GM12891 (cell line): ENCODE measurements at regions not wholly inside any gene's neighbourhood (a gene's known extent, or its start where the extent isn't known, plus 50 kb on each side); places are given as distances from the start of the nearest gene placed in this dataset.

Experiments
- DNase-seq: peaks from one replicate; pipeline ENCODE4 v3.0.0; 2011; ENCODE audit warnings: low spot score; ENCODE audit not compliant: insufficient read length
- FAIRE-seq: peaks from 2 replicates; lab custom pipeline; 2011; peaks lifted over from hg19 to GRCh38; lab: Jason Lieb, UNC
- PAX5 ChIP-seq: IDR thresholded peaks from 2 replicates; pipeline ENCODE4 v1.6.1; 2011; ENCODE audit warnings: low read length, moderate library complexity, mild to moderate bottlenecking; ENCODE audit not compliant: insufficient read depth, severe bottlenecking
- POLR2A ChIP-seq: IDR thresholded peaks from 2 replicates; pipeline ENCODE4 v1.6.1; 2011; ENCODE audit warnings: low read depth, low read length, control low read depth
- POLR2AphosphoS5 ChIP-seq: IDR thresholded peaks from 2 replicates; pipeline ENCODE4 v1.6.1; 2011; ENCODE audit warnings: low read depth, low read length, control low read depth
- POU2F2 ChIP-seq: IDR thresholded peaks from 2 replicates; pipeline ENCODE4 v1.6.1; 2011; ENCODE audit warnings: low read depth, mild to moderate bottlenecking, control low read depth, low read length, moderate library complexity
- SPI1 ChIP-seq: IDR thresholded peaks from 2 replicates; pipeline ENCODE4 v1.6.1; 2011; ENCODE audit warnings: low read depth, low read length, control low read depth
- TAF1 ChIP-seq: IDR thresholded peaks from 2 replicates; pipeline ENCODE4 v1.6.1; 2011; ENCODE audit warnings: low read depth, low read length, control low read depth

GRCh38 chr13:29903996-29904395 lies 53.6 kb upstream of the UBL3 start:
- no peak for DNase-seq
- no peak for FAIRE-seq
- TF ChIP-seq TAF1 (no peak), POLR2AphosphoS5 (no peak), POU2F2 (no peak)

GRCh38 chr13:29903543-29903942 lies 53.1 kb upstream of the UBL3 start:
- no peak for FAIRE-seq
- TF ChIP-seq TAF1 (no peak), PAX5 (no peak), SPI1 (no peak), POLR2AphosphoS5 (no peak), POLR2A (no peak), POU2F2 (no peak)
- DNase-seq = no peak

- FAIRE-seq (no peak), DNase-seq (no peak)
- TF ChIP-seq SPI1 (no peak), PAX5 (no peak), POLR2A (no peak), POLR2AphosphoS5 (no peak), POU2F2 (no peak), TAF1 (no peak)
Observed at GRCh38 chr13:29902632-29903305, 52.4 kb upstream of the UBL3 start.

GRCh38 chr13:29901710-29902631 lies 51.6 kb upstream of the UBL3 start:
- FAIRE-seq (no peak), DNase-seq (no peak)
- TF ChIP-seq PAX5 = no peak
